Left kidney (tissue), 1 donor: ENCODE measurements at regions not wholly inside any gene's neighbourhood (a gene's known extent, or its start where the extent isn't known, plus 50 kb on each side); places are given as distances from the start of the nearest gene placed in this dataset.

Source experiments
- DNase-seq: peaks from one replicate; pipeline ENCODE4 v3.0.0-alpha.2; 2013

DNA sequence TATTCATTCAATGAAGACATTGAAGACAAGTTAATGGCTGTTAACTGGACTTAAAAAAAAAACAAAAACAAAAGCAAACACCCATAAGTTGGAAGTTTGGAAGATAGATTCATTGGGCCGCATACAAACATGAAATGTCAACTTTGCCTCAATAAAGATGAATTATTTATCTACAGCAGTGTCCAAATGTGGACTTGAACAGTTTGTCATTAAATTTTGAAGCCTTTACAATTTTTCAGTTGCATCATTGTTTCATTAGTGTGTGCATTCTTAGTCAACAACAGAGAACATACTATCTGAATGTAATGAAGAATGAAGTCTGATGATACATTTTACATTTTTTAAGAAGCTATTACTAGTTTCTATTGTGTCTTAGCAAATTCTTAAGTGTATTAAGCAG, 152.1 kb downstream of the SLIT2 start:
- DNase-seq, result no peak

GRCh38 chr4:20408611-20409010, 156.9 kb downstream of the SLIT2 start:
- no peak for DNase-seq

DNA sequence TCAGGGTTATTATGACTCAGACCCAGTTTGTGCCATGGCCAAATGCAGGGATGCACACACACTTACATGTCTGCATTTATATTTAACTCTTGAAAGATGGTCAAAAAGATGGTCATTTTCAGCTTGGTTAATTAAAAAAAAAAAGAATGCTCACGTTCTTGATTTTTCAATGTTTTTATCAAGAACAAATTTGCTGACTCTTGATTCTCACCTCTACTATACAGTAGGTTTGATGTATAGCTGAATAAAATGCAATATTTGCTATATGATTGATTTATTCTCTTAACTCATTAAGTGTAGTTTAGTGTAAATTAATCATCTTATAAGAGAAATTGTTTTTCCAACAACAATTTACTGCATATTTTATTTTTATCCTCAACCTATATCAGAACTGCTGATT, 160.4 kb downstream of the SLIT2 start:
- DNase-seq, result no peak

GRCh38 chr4:20416800-20417199, 165.1 kb downstream of the SLIT2 start:
- DNase-seq, result no peak

DNA sequence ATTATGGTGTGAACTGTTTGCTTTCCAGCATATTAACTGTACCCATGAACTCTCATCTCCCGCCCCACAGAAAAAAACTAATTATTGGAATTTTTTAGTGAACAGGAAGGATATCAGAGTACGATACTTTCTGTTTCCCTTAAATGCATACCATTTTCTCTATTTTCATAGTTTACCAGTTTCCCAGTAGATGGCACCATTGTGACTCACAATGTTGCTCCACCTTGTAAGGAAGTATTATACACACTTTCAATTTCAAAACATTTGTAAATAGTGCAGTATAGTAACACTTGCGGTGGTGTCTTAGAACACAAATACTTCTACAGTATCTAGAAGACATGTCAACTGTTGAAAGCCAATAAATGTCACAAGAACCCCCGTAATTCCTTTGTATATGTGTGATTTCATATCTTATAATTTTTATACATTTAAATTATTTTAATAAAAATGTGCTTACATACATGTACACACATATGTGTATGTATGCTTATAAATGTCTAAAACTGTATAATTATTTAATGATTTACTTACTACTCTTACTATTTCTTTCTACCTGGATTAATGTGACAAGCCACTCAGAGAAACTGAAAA, 167.3 kb downstream of the SLIT2 start:
- DNase-seq, result peak; percentile 35

GRCh38 chr4:20420916-20421602, 169.4 kb downstream of the SLIT2 start:
- no peak for DNase-seq

- DNase-seq, result no peak
Observed at GRCh38 chr4:20421603-20421985, 169.9 kb downstream of the SLIT2 start.

- DNase-seq, result no peak
Observed at GRCh38 chr4:20422398-20422797, 170.7 kb downstream of the SLIT2 start.

- DNase-seq, result no peak
Observed at GRCh38 chr4:20423420-20423819, 171.7 kb downstream of the SLIT2 start.

DNA sequence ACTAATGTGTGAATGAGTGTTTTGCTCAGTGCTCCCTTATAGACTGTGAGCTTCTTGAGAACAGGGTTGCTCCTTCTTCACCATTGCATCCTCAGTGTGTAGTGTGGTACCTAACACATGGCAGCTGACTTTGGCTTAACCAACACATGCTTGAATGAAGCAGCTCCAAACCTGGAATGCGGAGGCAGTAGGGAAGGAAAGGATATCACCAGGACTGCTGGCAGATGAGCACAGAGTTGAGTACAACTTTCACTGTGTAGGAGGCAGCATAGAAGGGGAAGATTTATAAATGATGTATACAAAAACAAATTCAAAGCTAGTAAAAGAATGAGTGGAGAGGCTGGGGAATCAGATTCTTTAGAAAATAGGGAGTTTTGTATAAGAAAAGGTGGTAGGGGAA, 174.3 kb downstream of the SLIT2 start:
- DNase-seq, result no peak

DNA sequence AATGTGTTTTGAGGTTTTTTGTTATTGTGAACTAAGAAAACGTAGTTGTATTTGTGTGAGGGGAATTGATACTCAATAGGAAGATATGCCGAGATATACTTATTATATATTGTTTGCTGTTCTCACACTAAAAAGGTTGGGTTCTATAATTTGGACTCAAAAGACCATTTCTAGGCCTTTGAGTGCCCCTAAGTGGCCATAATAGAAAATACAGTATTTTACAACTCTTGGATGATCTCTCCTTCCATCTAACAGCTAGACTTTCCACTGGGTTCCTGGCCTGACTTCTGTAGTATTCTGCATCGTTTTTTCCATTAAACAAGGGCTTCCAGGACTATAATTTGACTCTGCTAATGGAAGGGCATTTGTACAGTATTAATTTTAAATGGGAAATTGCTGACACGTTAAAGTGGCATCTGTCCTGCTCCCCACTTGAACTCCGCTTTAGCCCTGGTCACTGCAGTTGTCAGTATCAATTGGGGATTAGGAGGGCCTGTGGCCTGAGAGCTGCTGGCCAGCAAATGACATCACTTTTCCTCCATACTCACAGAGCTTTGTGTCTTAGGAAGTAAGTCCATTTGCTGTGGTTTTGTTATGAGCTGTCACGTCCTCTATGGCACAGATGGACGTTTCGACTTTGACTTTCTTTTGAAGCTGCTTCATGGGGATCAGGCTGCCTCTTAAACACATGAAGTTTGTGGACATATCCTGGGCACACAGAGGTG, 176.9 kb downstream of the SLIT2 start:
- no peak for DNase-seq

GRCh38 chr4:20430259-20430941, 178.7 kb downstream of the SLIT2 start:
- no peak for DNase-seq

DNA sequence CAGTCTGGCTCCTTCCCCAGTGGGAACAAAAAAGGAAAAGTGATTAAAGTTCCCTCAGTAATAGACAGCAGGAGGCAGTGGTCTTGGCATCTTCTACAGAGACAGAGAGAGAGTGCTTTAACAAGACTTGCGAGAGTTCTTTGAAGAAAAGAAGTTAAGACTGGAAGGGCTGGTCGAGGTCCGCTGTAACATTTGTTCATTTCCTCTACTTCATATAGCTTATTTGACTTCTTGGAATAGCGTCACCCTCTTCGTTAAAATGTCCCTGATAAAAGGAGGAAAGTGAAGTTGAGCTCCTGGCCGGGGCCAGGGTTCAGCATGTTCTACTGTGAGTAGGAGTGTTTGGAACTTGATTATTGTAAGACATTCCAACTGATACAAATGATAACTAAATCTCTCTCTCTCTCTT, 179.8 kb downstream of the SLIT2 start:
- DNase-seq, result no peak

DNA sequence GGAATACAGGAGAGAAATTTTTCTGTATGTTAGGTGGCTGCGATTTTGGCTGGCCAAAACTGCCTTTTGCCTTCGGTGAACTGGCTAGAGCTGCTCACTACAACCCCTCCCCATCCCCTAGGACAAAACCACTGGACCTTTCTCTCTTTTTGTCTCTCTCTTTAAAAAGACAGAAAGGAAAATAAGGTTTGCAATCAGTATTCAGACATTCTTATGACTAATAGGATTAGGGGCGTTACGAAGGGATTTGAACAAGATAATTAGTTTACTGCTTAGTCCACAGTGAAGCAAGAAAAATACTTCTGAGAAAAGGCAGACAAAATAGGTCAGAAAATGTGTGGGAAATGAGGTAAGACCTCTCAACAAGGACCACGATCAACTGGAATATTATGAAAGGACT, 180.4 kb downstream of the SLIT2 start:
- DNase-seq, result no peak

DNA sequence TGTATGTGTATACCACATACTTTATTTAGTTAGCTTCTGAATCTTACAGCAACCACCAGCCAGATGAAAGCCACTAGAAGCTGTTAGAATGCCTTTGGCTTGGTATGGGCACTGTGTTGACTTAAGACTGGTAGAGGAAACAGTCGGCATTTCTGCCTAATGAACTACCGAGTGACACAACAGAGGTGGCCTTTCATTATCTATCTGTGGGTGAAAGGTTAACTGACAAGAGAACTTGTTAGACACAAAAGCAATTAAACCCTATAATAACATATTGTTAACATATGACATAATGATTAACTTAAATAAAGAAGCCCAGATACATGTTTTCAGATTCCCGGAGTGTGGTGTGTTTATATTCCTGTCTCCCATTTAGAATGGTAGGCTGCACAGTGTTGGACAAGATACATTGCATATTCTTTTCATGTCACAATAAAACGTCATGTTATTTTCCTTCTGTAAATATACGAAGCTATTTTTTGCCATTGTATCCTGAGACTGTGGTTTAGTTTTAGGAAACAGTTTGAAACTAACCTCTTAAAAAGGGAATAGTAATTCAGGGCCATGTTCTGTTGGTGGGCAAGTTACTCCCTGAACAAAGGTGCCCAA, 181.5 kb downstream of the SLIT2 start:
- no peak for DNase-seq

DNA sequence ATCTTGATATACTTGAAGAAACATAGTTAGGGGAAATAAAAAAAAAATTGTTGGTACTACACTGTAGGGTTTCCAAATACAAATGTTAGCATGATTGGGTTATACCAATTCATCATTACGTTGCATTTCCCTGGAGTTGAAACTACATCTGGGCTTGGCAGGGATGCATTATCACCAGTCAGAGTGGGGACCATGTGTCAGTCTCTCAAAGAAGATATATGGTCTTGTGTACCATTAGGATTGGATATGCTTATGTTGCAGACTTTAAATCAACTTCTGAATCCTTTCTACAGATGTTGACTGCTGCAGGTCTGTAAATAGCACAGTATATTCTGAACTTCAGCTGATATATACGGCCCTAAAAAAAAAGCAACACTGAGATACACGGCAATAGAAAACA, 188.5 kb downstream of the SLIT2 start:
- DNase-seq, result no peak

GRCh38 chr4:20443015-20443805, 191.5 kb downstream of the SLIT2 start:
- DNase-seq, result no peak

DNA sequence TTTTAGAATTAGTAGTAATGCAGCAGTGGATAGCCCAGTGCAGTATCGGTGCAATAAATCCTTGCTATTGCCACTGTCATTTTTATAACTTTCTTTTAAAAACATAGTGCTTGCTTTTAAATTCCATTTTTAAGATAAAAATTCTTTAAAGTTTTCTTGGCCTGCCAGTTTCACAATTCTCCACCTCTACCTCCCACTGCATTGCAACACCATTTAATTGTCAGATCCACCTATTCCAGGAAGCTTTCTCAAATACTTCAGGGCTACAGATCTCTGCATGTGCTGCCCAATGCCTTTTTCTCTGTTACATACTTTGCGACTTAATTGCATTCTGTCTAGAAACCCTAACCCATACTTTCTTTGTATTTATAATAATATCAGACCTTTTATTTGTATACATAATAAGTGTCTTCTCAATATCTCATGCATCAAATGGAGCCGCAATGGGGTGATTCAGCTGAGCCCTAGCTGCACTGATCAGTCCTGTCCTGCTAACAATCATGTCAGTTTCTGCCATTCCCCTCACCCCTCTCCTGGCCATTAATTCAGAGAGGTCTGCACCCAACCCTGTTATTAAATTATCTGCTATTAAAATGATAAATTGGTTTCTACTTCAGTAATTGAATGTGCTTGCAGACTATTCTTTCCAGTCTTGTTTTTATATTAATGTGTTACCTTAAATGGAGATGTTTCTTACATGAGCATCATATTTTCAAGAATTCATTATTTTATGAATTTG, 193.1 kb downstream of the SLIT2 start:
- no peak for DNase-seq

DNA sequence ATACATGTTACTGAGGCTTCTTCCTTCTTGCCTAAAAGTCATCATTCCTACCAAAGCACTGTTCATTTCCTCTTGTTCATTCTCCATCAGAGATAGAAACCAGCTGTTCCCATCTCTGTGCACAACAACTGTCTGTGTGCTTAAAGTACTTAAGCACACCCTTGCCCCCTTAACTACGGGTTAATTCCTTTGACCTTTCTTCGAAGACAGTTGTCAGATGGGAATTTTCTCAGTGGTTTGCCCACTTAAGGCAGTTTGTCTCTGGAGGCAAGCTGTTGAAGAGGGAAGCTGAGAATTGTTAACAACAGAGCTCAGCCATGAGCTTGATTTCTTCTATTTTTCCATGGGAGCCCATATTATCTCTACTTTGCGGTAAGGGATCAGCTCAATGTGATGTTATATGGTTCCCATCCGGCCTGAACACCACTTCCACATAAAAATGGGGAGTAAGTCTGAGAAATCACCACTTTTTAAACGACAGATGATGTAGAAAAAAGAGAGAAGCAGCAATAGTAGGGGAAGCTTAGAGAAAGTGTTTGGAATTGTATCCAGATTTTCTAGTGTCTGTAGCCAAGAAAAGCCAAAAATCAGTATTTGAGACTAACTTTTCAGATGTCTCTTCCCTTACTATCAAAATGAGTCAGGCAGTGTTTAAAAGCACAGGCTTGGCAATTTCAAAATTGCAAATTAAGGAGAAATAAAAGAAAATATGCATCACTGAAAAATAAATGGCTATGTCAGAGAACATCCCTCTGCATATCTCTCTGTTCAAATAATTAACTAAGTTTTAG, 194.4 kb downstream of the SLIT2 start:
- DNase-seq, result peak; percentile 33

- no peak for DNase-seq
Observed at GRCh38 chr4:20447103-20447502, 195.4 kb downstream of the SLIT2 start.
